GM21367 (cell line): ENCODE measurements at regions not wholly inside any gene's neighbourhood (a gene's known extent, or its start where the extent isn't known, plus 50 kb on each side); places are given as distances from the start of the nearest gene placed in this dataset.

Source experiments
- ATAC-seq: cut with Tn5 transposase; IDR thresholded peaks from one replicate; pipeline ENCODE4 v1.9.1; 2021; ENCODE audit not compliant: unreplicated experiment

DNA sequence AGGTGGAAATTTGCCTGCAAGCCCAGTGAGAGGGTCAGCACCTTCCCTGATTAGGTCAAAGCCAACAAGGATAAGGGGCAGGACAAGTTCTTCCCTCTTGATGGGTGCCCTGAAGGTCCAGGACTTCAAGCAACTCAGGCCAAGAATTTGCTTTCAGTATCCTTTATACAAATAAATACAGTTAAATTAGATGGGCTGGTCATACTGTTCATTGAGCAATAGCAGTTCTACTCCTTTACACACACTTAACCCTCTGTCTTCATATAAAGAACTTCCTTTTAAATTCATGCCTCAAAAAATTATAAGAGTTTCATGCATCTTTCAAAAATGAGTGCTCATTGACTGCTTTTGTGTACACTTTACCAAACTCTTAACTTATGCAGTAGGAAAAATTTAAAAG, 392.0 kb downstream of the SPRY1 start:
- no peak for ATAC-seq

DNA sequence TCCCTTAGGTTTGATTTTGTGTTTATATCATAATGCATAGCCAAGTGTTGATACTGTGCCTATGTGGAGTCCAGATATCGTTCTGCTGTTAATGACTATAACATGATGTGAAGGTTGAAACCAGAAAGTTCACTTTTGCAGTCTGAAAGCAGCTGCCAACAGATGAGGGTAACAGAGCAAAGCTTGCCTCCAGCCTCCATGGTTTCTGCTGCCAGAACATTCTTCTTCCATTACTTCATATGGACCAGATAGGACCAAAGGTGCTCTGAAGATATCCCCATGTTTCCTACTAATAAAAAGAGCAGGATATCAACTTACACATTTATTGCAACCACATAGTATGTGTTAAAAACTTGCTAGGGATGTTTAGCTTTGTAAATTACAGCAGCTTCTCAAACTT, 394.1 kb downstream of the SPRY1 start:
- ATAC-seq, result no peak

DNA sequence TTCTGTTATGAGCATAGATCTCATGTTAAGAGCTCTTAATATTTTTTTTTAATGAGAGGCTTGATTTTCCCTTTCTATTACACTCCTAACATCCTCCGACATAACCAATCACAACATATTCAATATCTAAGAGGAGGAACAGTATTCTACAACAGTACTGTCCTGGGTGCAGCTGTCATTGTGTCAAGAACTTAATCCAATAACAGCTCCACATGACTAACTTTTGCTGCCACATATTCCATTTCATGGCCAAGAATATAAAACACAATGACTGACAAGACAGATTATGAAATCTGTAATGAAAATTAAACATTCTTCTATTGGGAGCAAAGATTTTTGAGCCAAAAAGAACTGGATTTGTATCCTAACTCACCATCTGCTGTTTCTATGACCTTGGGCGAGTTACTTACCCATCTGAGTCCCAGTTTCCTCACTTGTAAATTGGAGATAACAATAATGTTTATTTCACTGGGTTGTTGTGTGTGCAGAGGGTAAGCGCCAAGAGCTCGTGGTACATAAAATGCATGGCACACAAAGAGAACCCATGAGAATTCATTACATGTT, 405.6 kb downstream of the SPRY1 start:
- no peak for ATAC-seq

DNA sequence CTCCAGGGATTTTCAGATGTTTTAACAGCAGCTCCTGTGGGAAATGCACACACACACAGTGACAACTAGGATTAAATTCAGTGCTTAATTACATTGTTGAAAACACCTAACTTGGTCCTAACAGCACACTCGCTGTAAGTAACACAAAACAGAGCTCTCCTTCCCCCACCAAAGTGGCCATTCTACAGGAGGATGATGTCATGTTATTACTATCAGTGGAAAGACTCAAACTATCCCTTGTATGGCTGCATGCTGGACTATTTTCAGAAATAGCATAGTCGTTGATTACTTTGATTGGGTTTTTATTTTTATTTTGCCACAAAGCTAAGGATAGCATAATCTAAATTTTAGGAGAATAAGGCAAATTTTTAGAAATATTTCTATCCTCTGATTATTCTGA, 406.3 kb downstream of the SPRY1 start:
- ATAC-seq, result no peak

DNA sequence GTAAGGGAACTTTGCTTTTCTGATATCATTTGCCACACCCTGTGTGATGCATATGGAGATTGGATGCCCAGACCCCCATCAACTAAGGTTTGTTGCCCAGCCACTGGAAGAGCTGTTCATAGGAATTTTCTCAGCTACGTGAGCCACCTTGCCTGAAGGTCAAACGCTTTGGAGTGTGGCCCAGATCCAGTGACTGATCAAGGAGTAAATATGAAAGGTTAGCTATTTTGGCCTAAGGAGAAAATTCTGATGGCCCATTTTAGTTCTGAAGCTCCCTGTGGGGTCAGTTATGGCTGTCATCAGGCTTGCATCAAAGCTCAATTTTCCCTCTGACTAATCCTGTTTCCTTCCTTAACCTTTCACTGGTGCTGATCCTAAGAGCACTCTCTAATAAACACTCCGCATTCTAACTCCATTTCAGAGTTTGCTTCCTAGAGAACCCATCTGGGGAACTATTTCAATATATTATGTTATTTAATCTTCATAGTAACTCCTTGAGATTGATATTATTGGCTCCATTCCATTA, 407.7 kb downstream of the SPRY1 start:
- ATAC-seq, result no peak

DNA sequence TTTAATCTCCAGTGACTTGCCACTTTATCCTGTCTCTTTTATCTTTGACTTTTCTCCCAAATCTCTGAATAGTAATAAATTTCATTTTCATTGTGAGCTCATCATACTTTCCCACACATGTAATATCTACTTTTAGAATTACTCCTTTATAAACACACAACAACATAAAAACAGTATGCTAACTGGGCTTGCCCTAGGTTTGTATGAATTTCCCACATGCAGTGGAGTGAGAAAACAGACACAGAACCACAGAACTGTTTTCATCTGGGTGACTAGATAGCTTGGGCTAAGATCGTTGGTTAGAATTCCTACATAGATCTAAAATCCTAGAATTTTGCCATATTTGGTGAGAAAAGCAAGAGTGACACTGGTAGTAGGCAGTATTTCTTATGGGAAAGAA, 409.5 kb downstream of the SPRY1 start:
- ATAC-seq, result no peak

DNA sequence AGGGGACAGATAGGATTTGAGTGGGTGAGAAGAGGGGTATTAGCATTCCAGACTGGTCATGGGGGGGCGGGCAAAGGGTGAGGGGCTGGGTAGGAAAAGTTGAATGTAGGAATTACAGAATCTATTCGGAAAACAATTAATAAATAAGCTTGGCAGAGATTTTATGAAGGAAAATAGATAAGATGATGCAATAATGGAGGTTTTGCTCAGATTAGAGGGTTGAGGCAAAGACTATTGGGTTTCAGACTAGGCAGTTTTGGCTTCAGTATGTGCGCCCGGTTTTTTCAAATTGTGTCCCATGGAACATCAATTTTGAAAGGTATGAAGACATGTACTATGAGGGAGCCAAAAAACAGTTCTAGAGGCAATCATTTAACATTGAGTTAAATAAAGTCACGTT, 410.6 kb downstream of the SPRY1 start:
- no peak for ATAC-seq

DNA sequence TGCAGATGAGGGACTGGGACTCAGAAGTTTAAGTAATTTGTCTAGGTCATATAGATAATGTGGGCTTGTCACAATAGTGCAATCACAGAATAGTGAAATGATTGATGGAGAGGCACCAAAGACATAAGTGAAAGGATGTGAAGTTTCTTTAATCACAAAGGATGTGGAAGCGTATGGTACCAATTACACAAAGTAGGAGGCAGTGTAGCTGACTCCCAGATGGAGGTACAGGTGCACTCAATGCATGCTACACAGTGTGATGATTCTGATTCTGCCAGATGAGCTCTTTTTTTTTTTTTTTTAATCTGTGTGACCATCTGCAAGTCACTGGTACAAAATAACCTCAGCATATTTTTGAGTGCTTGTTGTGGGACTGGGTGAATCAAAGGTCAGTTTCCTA, 411.3 kb downstream of the SPRY1 start:
- no peak for ATAC-seq

DNA sequence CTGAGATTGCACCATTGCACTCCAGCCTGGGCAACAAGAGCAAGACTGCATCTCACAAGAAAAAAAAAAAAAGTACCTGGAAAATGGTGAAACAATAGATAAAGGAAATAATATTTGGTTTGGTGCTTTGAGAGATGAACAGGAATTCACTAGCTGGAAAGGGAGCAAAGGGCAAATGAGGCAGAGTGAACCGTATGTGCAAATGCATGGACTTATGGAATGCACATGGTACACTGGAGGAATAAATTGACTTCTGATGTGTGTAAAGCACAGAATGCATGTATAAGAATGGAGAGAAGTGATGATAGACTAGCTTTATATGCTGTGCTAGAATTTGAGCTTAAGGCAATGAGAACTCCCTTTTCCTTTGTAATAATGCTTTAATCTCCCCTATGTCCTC, 413.3 kb downstream of the SPRY1 start:
- ATAC-seq, result no peak

DNA sequence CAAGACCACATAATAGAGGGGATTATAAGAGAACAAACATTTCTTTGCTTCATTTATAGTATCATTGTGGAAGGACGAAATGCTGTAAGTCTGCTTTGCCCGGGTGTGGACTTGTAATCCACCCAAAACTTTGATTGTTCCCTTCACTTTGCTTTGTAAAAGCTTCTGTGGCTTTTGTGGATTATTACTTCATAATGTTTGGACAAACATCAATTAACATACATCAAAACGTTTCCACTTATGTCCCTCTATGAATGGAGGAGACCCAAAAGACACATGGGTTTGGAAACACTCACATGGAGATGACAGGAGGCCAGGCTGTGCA, 415.4 kb downstream of the SPRY1 start:
- no peak for ATAC-seq

DNA sequence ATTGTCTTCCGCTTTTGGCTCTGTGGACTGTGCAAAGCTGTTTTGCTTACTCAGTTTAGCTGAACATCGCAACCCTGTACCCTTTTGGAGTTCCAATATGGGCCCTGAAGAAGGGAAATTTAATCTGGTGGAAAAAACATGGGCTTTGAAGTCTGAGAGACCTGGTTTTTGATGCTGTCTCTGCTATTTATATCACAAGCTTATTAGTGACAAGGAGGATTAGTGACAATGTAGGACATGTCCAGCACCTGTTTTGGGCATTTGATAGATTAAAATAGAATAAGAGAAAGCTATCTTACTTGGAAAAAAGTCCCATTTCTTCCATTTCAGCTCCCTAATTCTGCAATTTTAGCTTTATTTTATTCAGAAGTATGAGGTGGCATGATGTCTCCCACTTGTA, 417.3 kb downstream of the SPRY1 start:
- no peak for ATAC-seq

DNA sequence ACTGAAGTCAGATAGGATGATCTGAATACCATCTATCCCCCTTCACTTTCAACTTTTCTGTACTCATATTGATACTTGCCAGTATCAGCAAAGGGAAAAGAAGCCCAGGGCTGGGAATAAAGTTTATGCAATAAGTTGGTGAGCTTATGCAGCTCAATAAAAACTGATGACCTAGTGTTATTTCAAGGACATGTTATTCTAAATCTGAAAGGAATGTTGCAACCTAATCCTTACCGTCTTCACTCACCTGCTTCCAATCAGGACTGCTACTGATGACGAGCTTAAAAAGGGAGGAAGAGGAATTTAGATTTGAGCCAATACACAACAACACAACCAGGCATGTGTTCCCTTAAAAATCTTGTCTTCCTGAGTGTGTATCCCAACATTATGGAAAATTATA, 419.9 kb downstream of the SPRY1 start:
- no peak for ATAC-seq

DNA sequence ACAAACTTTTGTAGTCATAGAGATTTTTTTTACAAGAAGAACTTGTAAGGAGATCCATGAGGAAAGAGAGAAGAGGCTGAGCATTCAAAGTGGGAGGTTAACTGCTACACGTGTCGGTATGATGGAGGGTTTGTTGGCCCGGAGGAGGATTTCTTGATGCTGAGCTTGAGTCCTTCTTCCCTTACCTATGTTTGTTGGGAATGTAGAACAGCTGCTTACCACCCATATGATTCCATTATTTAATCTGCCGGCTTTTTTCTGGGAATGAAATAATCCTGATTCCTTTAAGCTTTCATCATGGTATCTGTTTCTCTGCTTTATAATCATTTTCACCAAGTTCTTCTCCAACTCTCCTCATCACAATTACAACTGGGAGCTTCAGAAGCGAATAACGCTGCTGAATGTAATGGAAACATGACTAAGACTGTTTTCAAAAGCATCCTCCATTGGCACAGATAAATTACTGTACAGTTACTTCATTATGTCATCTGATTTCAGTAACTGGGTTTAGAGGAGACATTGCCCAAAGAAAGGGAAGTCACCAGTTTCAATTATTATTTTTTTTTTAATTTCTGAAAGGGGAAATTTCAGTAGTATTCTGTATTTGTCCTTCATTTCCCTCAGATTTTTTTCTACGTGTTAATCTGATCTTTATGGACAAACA, 420.6 kb downstream of the SPRY1 start:
- no peak for ATAC-seq

DNA sequence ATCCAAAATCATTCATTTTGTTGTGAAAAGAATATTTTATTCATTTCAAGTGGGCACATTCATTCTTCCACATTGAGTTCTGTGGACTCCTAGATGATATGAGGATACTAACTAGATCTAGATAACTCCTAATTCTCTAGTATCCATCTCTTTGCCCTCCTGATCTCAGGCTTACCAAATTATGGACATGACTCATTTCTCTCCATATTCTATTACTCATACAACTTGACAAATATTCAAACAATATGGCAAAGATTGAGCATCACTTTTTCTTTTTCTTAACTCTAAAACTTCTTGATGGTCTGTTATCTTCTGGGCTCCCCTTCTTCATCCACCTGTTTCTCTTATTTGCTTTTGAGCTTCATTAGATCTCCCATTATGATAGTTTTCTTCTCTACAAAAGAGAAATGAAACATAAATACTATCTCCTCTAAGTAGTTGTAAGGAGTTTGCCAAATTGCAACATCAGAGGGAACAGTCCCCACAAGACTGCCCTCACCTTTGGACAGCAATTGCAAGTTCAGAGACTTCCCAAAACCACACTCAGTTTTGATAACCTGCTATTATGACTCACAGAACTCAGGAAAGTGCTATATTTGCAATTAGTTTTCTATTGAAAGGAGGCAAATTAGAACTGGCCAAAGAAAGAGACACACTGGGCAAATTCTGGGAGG, 422.9 kb downstream of the SPRY1 start:
- ATAC-seq, result no peak

DNA sequence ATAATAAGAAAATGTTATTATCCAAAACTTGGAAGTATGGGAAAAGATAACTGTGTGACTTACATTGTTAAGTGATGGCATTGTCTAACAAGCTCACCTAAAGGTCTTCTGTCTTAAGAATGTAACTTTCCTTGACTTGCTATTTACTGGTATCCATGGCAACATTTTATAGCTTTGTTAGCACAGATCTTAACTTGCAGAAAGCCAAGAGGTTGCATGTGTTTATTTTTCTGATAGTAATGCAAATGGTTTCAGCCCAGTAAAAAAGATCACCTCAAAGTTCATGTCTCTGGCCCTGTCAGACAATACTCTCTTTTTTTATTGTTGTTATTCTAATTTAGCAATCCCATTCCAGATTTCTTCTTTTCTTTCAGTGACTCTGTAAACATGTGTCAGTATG, 425.3 kb downstream of the SPRY1 start:
- no peak for ATAC-seq

DNA sequence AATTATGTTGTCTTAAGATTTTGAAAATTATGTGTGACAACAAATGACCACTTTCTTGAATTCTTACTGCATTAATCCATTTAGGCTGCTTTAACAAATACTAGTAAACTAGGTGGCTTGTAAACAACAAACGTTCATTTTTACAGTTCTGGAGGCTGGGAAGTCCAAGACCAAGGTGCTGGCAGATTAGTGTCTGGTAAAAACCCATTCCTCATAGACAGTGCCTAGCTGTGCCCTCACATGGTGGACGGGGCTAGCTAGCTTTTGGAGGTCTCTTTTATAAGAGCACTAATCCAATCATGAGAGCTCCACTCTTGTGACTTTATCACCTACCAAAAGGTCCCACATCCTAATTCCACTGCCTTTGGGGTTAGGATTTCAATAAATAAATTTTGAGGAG, 425.8 kb downstream of the SPRY1 start:
- no peak for ATAC-seq

DNA sequence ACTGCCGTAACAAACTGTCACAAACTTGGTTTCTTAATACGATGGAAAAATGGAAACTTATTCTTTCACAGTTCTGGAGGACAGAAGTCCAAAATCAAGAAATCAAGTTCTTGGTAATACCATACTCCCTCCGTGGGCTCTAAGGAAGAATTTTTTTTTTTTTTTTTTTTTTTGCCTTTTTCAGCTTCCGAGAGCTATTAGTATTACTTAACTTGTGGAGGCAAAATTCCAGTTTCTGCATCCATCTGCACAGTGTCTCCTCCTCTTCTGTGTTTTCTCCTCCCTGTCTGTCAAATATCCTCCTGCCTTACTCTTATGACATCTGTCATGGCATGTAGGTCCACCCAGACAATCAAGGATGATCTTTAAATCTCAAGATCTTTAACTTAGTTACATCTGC, 426.6 kb downstream of the SPRY1 start:
- ATAC-seq, result no peak

DNA sequence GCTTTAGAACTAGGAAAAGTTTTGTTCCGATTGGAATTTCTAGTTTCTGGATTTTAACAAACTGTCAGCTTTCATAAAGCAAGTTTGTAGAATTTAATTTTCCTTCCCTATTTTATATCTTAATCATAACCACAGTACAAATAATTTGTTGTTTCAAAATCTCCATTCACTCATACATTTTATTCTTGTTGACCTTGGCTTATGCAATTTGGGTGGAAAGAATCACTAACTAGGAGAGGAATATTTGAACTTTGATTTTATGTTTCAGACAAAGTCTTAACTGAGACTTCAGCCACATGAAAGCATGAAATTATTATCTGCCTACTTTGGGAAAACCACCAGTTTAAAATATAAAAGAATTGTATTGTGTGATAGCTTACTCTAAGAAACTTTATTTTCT, 427.9 kb downstream of the SPRY1 start:
- no peak for ATAC-seq

DNA sequence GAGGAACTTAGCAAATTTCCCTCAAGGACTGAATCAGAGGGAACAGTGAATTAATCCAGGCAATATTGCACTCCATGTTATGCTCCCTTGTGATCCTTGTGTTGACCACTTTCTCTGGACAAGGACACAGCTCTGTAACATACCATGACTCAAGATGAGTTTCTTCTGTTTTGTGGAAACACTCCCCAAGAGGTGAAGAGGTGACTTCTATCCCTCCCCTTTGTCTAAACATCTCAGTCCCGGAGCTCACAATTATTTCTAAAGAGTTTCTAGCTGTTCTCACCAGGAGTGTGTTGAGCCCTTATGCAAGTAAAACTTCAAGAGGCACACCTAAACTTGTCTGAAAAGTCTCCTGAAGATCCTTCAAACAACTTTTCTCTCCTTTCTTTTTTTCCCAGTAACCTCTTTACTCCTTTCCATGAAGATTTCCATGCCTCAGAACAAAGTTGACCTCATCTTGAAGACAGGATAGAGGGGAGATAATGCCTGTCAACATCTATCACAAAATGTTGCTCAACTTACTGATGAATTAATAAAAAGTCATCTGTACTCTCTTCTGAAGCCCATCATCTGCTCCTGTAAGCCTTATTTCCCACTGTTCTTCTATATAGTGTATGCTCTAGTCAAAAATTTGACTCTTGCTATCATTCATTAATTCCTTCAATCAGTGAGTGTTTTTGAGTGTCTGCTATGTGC, 429.1 kb downstream of the SPRY1 start:
- ATAC-seq, result no peak

DNA sequence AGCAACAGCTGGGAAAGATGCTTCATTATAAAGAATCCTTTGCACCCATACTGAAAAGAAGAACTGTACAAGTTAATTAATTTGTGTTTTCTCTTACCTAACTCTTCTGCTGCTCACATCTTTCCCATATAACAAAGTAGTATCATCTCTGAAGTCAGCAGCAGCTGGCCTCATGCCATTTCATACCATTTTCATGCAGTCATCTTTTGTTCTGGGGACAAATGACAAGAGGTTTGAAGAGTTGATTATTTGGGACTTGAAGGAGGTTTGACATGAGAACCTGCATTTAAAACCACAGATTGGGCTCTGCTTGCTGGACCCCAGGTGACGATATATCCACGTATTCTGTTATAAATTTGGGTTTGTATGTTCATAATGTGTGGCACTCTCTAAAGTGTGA, 430.3 kb downstream of the SPRY1 start:
- no peak for ATAC-seq

DNA sequence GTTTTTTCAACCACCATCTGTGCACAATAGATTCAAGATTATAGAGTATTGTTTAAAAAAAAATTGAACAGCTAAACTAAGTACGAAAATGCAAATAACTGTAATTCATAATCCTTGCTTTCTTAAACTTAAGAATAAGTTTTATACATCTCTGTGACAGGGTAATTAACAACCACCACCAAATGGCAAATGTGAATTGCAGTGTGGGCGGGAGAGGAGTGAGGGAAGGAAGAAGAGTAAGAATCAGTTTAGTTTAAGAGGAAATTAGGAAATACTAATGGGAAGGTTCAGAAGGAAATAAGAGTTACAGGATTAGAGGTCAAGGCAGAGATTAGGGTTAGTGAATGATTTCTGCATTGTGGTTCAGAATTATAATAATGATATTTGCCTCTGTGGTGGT, 430.9 kb downstream of the SPRY1 start:
- ATAC-seq, result no peak

DNA sequence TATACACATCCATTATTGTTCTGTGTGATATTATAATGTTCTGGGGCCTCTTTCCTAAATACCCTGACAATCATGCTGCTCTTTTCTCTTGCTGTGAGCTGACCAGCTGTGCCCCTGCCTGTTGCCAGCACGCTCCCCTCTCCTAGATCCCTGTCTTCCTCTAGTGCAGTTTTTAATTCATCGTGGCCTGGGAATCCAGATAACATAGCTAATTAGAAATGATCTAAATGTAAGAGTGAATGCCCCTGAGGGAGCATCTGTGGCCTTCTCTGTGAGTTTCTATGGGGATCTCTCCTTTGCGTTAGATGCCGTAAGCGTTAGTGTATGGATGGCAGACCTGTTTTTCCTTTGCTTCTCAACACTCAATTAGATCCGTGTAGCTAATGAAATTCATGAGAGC, 434.3 kb downstream of the SPRY1 start:
- no peak for ATAC-seq
